Stimulated activated CD8-positive, alpha-beta memory T cell treated with anti-CD3 and anti-CD28 coated beads, Interleukin-4, amount 100 ng/mL, for 48 hours (primary cell): ENCODE measurements at regions not wholly inside any gene's neighbourhood (a gene's known extent, or its start where the extent isn't known, plus 50 kb on each side); places are given as distances from the start of the nearest gene placed in this dataset.

Experiments used
- DNase-seq: peaks from one replicate; pipeline ENCODE4 v3.0.0-alpha.2; 2020

- no peak for DNase-seq
Measured at GRCh38 chr3:13266005-13266404, 154.1 kb downstream of the NUP210 start.

GRCh38 chr3:13265507-13265906, 154.6 kb downstream of the NUP210 start:
- no peak for DNase-seq

- DNase-seq, result no peak
Measured at GRCh38 chr3:13265016-13265415, 155.1 kb downstream of the NUP210 start.

GRCh38 chr3:13264468-13264795, 155.7 kb downstream of the NUP210 start:
- no peak for DNase-seq

GRCh38 chr3:13263770-13264467, 156.2 kb downstream of the NUP210 start:
- no peak for DNase-seq

- DNase-seq, result no peak
Measured at GRCh38 chr3:13262493-13263211, 157.5 kb downstream of the NUP210 start.

- no peak for DNase-seq
Measured at GRCh38 chr3:13261892-13262291, 158.2 kb downstream of the NUP210 start.

- DNase-seq, result no peak
Measured at GRCh38 chr3:13261104-13261830, 158.9 kb downstream of the NUP210 start.

- no peak for DNase-seq
Measured at GRCh38 chr3:13260259-13261103, 159.6 kb downstream of the NUP210 start.

- DNase-seq, result no peak
Measured at GRCh38 chr3:13259831-13260230, 160.3 kb downstream of the NUP210 start.

GRCh38 chr3:13258986-13259514, 161.1 kb downstream of the NUP210 start:
- no peak for DNase-seq

GRCh38 chr3:13258280-13258679, 161.8 kb downstream of the NUP210 start:
- DNase-seq, result no peak

- no peak for DNase-seq
Measured at GRCh38 chr3:13257666-13258065, 162.5 kb downstream of the NUP210 start.

- no peak for DNase-seq
Measured at GRCh38 chr3:13256845-13257244, 163.3 kb downstream of the NUP210 start.

- DNase-seq, result no peak
Measured at GRCh38 chr3:13254028-13254951, 165.8 kb downstream of the NUP210 start.

- DNase-seq, result no peak
Measured at GRCh38 chr3:13253208-13253937, 166.7 kb downstream of the NUP210 start.

- DNase-seq, result no peak
Measured at GRCh38 chr3:13252207-13252606, 167.9 kb downstream of the NUP210 start.

- no peak for DNase-seq
Measured at GRCh38 chr3:13251166-13251903, 168.8 kb downstream of the NUP210 start.

GRCh38 chr3:13249664-13250390, 170.3 kb downstream of the NUP210 start:
- DNase-seq, result no peak

GRCh38 chr3:13248640-13249039, 171.5 kb downstream of the NUP210 start:
- DNase-seq, result no peak
